Neural progenitor cell (in vitro differentiated cells): ENCODE measurements at regions not wholly inside any gene's neighbourhood (a gene's known extent, or its start where the extent isn't known, plus 50 kb on each side); places are given as distances from the start of the nearest gene placed in this dataset.

ENCODE experiments used
- DNase-seq: peaks from one replicate; pipeline ENCODE4 v3.0.0-alpha.2; 2016; ENCODE audit warnings: low spot score
- H2AFZ ChIP-seq: fragments of 200-600 bp; sonication (generic); replicated peaks from 2 replicates; pipeline ENCODE4 v1.6.1; 2016; ENCODE audit warnings: antibody characterized with exemption
- H3F3A ChIP-seq: fragments of 200-600 bp; sonication (generic); 2 replicates; pipeline ENCODE4 v1.6.1; 2016; ENCODE audit warnings: antibody characterized with exemption, low read depth
- H3K27ac ChIP-seq: fragments of 200-600 bp; sonication (generic); 2 replicates; pipeline ENCODE4 v1.5.1; 2016; ENCODE audit warnings: mild to moderate bottlenecking
- H3K27me3 ChIP-seq: fragments of 200-600 bp; sonication (generic); 2 replicates; pipeline ENCODE4 v1.6.1; 2016; ENCODE audit warnings: mild to moderate bottlenecking, moderate library complexity
- H3K36me3 ChIP-seq: fragments of 200-600 bp; sonication (generic); 2 replicates; pipeline ENCODE4 v1.5.1; 2016
- H3K4me1 ChIP-seq: fragments of 200-600 bp; sonication (generic); 2 replicates; pipeline ENCODE4 v1.6.1; 2016; ENCODE audit warnings: mixed run types
- H3K4me2 ChIP-seq: fragments of 200-600 bp; sonication (generic); 2 replicates; pipeline ENCODE4 v1.6.1; 2016
- H3K4me3 ChIP-seq: fragments of 200-600 bp; sonication (generic); 2 replicates; pipeline ENCODE4 v1.5.1; 2016
- H3K79me2 ChIP-seq: fragments of 200-600 bp; sonication (generic); 2 replicates; pipeline ENCODE4 v1.6.1; 2016; ENCODE audit warnings: low read depth
- H3K9ac ChIP-seq: fragments of 200-600 bp; sonication (generic); 2 replicates; pipeline ENCODE4 v1.6.1; 2016
- H3K9me3 ChIP-seq: fragments of 200-600 bp; sonication (generic); 2 replicates; pipeline ENCODE4 v1.5.1; 2016; ENCODE audit warnings: low read depth
- H4K20me1 ChIP-seq: fragments of 200-600 bp; sonication (generic); 2 replicates; pipeline ENCODE4 v1.6.1; 2016; ENCODE audit warnings: low read depth
- H3K27ac Mint-ChIP-seq: 3 replicates; pipeline ENCODE4 v1.8.0; 2021; ENCODE audit warnings: mixed read lengths
- H3K27me3 Mint-ChIP-seq: 2 replicates; pipeline ENCODE4 v1.8.0; 2022; ENCODE audit warnings: low read depth, mild to moderate bottlenecking, inconsistent platforms, moderate library complexity, mixed read lengths; ENCODE audit not compliant: insufficient read depth
- H3K36me3 Mint-ChIP-seq: 3 replicates; pipeline ENCODE4 v1.8.0; 2021; ENCODE audit warnings: mixed read lengths
- H3K4me1 Mint-ChIP-seq: 3 replicates; pipeline ENCODE4 v1.8.0; 2021; ENCODE audit warnings: mixed read lengths
- H3K4me3 Mint-ChIP-seq: 3 replicates; pipeline ENCODE4 v1.8.0; 2021; ENCODE audit warnings: mild to moderate bottlenecking, moderate library complexity, mixed read lengths
- H3K9me3 Mint-ChIP-seq: 3 replicates; pipeline ENCODE4 v1.8.0; 2020; ENCODE audit warnings: mixed read lengths
- CTCF ChIP-seq: fragments of 200-600 bp; sonication (generic); IDR thresholded peaks from 2 replicates; pipeline ENCODE4 v1.5.1; 2017; ENCODE audit warnings: antibody characterized with exemption, mild to moderate bottlenecking
- EZH2 ChIP-seq: fragments of 200-600 bp; sonication (generic); IDR thresholded peaks from 2 replicates; pipeline ENCODE4 v1.6.1; 2017; ENCODE audit warnings: antibody characterized with exemption, mild to moderate bottlenecking, moderate library complexity
- EZH2phosphoT487 ChIP-seq: fragments of 200-600 bp; sonication (generic); IDR thresholded peaks from 2 replicates; pipeline ENCODE4 v1.6.1; 2017; ENCODE audit warnings: antibody characterized with exemption

GRCh38 chr14:71692496-71692895, 239.7 kb upstream of the RGS6 start:
- no peaks in the 10 kb centered on the region for H3K9me3 ChIP-seq
- H3F3A ChIP-seq, result no peaks in the 10 kb centered on the region
- no peaks in the 10 kb centered on the region for H3K27me3 ChIP-seq
- H3K27me3 Mint-ChIP-seq, result no peaks in the 10 kb centered on the region
- no peaks in the 10 kb centered on the region for H3K4me1 ChIP-seq
- DNase-seq, result no peak
- no peak overlapping the region for H3K4me3 Mint-ChIP-seq
- no peak overlapping the region for H3K4me3 ChIP-seq
- no peak overlapping the region for H3K27ac Mint-ChIP-seq
- H3K36me3 ChIP-seq, result no peaks in the 10 kb centered on the region
- no peak overlapping the region for H3K27ac ChIP-seq
- no peaks in the 10 kb centered on the region for H3K4me1 Mint-ChIP-seq
- H3K9me3 Mint-ChIP-seq, result no peaks in the 10 kb centered on the region
- no peak overlapping the region for H3K4me2 ChIP-seq
- H4K20me1 ChIP-seq, result no peaks in the 10 kb centered on the region
- no peak overlapping the region for H3K9ac ChIP-seq
- H3K79me2 ChIP-seq, result no peaks in the 10 kb centered on the region
- H2AFZ ChIP-seq, result no peak overlapping the region
- H3K36me3 Mint-ChIP-seq, result peaks cover 18% of the 10 kb centered on the region
- TF ChIP-seq EZH2phosphoT487, result no peak
- no peak for TF ChIP-seq CTCF
- no peak for TF ChIP-seq EZH2

- DNase-seq, result no peak
- Histone ChIP-seq H3K4me1 (no peaks in the 10 kb centered on the region), H2AFZ (no peak overlapping the region), H4K20me1 (no peaks in the 10 kb centered on the region), H3F3A (no peaks in the 10 kb centered on the region), H3K4me2 (no peak overlapping the region), H3K36me3 (no peaks in the 10 kb centered on the region), H3K4me3 (no peak overlapping the region), H3K79me2 (no peaks in the 10 kb centered on the region), H3K27me3 (no peaks in the 10 kb centered on the region), H3K9ac (no peak overlapping the region), H3K9me3 (no peaks in the 10 kb centered on the region), H3K27ac (no peak overlapping the region)
- no peaks in the 10 kb centered on the region for H3K4me1 Mint-ChIP-seq
- H3K27me3 Mint-ChIP-seq, result no peaks in the 10 kb centered on the region
- no peak for TF ChIP-seq EZH2
- no peak for TF ChIP-seq CTCF
- TF ChIP-seq EZH2phosphoT487, result no peak
- H3K4me3 Mint-ChIP-seq, result no peak overlapping the region
- no peaks in the 10 kb centered on the region for H3K9me3 Mint-ChIP-seq
- H3K27ac Mint-ChIP-seq, result no peak overlapping the region
- peaks cover 18% of the 10 kb centered on the region for H3K36me3 Mint-ChIP-seq
These were observed 238.8 kb upstream of the RGS6 start for GRCh38 chr14:71693381-71693780.

GRCh38 chr14:71694591-71695530, 237.4 kb upstream of the RGS6 start:
- Mint-ChIP-seq H3K4me1 (no peaks in the 10 kb centered on the region), H3K36me3 (peaks cover 29% of the 10 kb centered on the region), H3K9me3 (no peaks in the 10 kb centered on the region), H3K27me3 (no peaks in the 10 kb centered on the region), H3K4me3 (no peak overlapping the region), H3K27ac (no peak overlapping the region)
- H3K79me2 ChIP-seq, result no peaks in the 10 kb centered on the region
- no peaks in the 10 kb centered on the region for H3K4me1 ChIP-seq
- H3K9me3 ChIP-seq, result no peaks in the 10 kb centered on the region
- H2AFZ ChIP-seq, result no peak overlapping the region
- H3K36me3 ChIP-seq, result no peaks in the 10 kb centered on the region
- TF ChIP-seq EZH2phosphoT487 (no peak), CTCF (no peak), EZH2 (no peak)
- H3K9ac ChIP-seq, result no peak overlapping the region
- no peak for DNase-seq
- no peaks in the 10 kb centered on the region for H4K20me1 ChIP-seq
- H3K4me2 ChIP-seq, result no peak overlapping the region
- no peaks in the 10 kb centered on the region for H3K27me3 ChIP-seq
- H3K27ac ChIP-seq, result no peak overlapping the region
- no peaks in the 10 kb centered on the region for H3F3A ChIP-seq
- H3K4me3 ChIP-seq, result no peak overlapping the region
